Neuron (in vitro differentiated cells): ENCODE measurements at regions not wholly inside any gene's neighbourhood (a gene's known extent, or its start where the extent isn't known, plus 50 kb on each side); places are given as distances from the start of the nearest gene placed in this dataset.

ENCODE experiments used
- H2AFZ ChIP-seq: one replicate; pipeline ENCODE4 v1.6.1; 2013; ENCODE audit warnings: low read depth, mild to moderate bottlenecking, inconsistent platforms, low read length, moderate library complexity
- H3K27me3 ChIP-seq: one replicate; pipeline ENCODE4 v1.6.1; 2013; ENCODE audit warnings: low read length; ENCODE audit not compliant: insufficient read depth
- H3K36me3 ChIP-seq: one replicate; pipeline ENCODE4 v1.6.1; 2013; ENCODE audit warnings: low read length; ENCODE audit not compliant: insufficient read depth
- H3K4me1 ChIP-seq: one replicate; pipeline ENCODE4 v1.6.1; 2013; ENCODE audit warnings: low read length; ENCODE audit not compliant: insufficient read depth
- H3K4me3 ChIP-seq: 2 replicates; pipeline ENCODE4 v1.5.1; 2013; ENCODE audit warnings: mild to moderate bottlenecking, low read length, moderate library complexity
- H3K9me3 ChIP-seq: one replicate; pipeline ENCODE4 v1.6.1; 2013; ENCODE audit warnings: low read length

DNA sequence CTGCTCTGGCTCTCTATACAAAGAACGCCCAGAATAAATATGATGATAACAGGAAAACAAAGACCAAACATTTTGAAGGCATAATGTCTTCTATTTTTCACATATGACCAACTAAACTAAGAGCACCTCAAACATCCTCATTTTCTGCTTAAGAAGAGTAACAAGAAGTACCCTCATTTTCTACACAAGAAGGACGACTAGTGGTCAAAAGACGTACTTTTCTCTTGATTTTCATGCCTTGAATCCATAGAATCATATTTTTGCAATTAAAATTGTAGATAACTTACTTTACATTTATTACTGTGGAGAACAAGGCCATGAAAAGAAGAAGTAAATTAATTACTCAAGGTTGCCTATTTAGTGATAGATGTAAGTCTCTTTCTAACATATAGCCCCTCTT is 358.6 kb downstream of the DUSP6 start:
- Histone ChIP-seq H3K4me3 (no peak overlapping the region), H3K27me3 (no peaks in the 10 kb centered on the region), H2AFZ (no peak overlapping the region), H3K9me3 (no peaks in the 10 kb centered on the region), H3K4me1 (no peaks in the 10 kb centered on the region), H3K36me3 (no peaks in the 10 kb centered on the region)

DNA sequence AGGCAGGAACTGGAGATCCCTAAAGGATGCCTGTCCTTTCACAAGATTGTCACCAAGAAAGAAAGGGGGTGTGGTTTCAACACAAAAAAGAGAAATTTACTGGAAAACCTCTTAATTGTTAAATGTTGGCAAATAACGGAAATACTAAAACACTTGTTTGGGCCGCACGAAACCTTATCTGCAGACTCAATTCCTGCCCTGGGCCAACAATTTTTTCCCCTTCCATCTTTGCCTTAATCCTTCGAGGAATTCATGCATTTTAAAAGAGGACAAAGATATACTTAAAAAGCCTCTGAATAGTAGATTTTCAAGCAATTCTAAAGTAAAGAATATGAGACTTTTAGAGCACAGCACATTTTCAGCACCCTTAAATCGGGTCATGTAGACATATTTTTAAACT is 366.2 kb downstream of the DUSP6 start:
- H2AFZ ChIP-seq, result no peak overlapping the region

GRCh38 chr12:88985631-88986030 is 366.7 kb downstream of the DUSP6 start:
- no peak overlapping the region for H3K4me3 ChIP-seq
- H2AFZ ChIP-seq, result no peak overlapping the region
- H3K4me1 ChIP-seq, result no peaks in the 10 kb centered on the region
- H3K36me3 ChIP-seq, result no peaks in the 10 kb centered on the region
- H3K27me3 ChIP-seq, result no peaks in the 10 kb centered on the region
- H3K9me3 ChIP-seq, result no peaks in the 10 kb centered on the region

More for the DNA sequence above, 366.2 kb downstream of the DUSP6 start:
- no peak overlapping the region for H3K4me3 ChIP-seq
- no peaks in the 10 kb centered on the region for H3K4me1 ChIP-seq
- H3K36me3 ChIP-seq, result no peaks in the 10 kb centered on the region
- no peaks in the 10 kb centered on the region for H3K9me3 ChIP-seq
- H3K27me3 ChIP-seq, result no peaks in the 10 kb centered on the region

- H3K27me3 ChIP-seq, result no peaks in the 10 kb centered on the region
- no peaks in the 10 kb centered on the region for H3K9me3 ChIP-seq
- H3K4me3 ChIP-seq, result no peak overlapping the region
- H3K36me3 ChIP-seq, result no peaks in the 10 kb centered on the region
- no peaks in the 10 kb centered on the region for H3K4me1 ChIP-seq
- H2AFZ ChIP-seq, result no peak overlapping the region
Measured at GRCh38 chr12:88985011-88985410, 367.3 kb downstream of the DUSP6 start.

DNA sequence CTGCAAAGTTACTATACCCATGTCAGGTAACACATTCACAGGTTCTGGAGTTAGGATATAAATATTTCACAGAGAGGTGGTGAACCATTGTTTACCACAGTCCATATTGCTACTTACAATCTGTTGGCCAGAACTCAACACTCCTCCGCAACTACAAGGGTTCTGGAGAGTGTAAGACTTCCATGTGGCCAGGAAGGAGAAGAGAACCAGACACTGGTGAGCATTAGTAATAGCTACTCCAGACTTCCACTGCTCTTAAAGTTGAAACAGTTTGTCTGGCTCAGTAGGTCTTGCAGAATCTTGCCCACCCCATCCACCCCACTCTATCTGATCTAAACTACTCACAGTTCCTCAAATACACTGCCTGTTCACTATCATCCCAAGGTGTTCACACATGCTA is 369.6 kb downstream of the DUSP6 start:
- Histone ChIP-seq H3K9me3 (no peaks in the 10 kb centered on the region), H3K4me1 (no peaks in the 10 kb centered on the region), H2AFZ (no peak overlapping the region), H3K36me3 (no peaks in the 10 kb centered on the region), H3K27me3 (no peaks in the 10 kb centered on the region), H3K4me3 (no peak overlapping the region)

GRCh38 chr12:88977115-88977514 is 375.2 kb downstream of the DUSP6 start:
- H3K4me1 ChIP-seq, result no peaks in the 10 kb centered on the region
- H3K4me3 ChIP-seq, result no peak overlapping the region
- no peaks in the 10 kb centered on the region for H3K27me3 ChIP-seq
- H3K9me3 ChIP-seq, result no peaks in the 10 kb centered on the region
- no peak overlapping the region for H2AFZ ChIP-seq
- no peaks in the 10 kb centered on the region for H3K36me3 ChIP-seq

- H3K27me3 ChIP-seq, result no peaks in the 10 kb centered on the region
- no peaks in the 10 kb centered on the region for H3K9me3 ChIP-seq
- no peaks in the 10 kb centered on the region for H3K4me1 ChIP-seq
- H3K4me3 ChIP-seq, result no peak overlapping the region
- no peaks in the 10 kb centered on the region for H3K36me3 ChIP-seq
- no peak overlapping the region for H2AFZ ChIP-seq
Measured at GRCh38 chr12:88973998-88974397, 378.3 kb downstream of the DUSP6 start.

DNA sequence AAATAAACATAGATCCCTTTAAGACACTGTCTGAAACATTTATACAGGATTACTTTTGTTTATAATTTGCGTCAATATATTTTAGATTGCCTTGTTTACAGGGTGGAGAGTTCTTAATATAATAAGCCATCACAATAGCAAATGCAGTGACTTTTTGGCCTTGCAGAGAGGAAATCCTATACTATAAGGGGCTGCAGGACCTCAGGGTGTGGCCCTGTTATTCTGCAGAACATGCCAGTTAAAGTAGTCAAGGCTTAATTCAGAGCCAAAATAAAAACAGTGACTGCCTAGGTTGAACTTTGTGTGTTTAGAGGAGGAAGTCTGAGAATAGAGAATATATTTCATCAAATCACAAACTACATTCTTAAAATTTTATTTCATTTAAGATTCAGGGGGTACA is 381.6 kb downstream of the DUSP6 start:
- Histone ChIP-seq H3K4me3 (no peak overlapping the region), H3K4me1 (no peaks in the 10 kb centered on the region), H3K9me3 (no peaks in the 10 kb centered on the region), H3K36me3 (no peaks in the 10 kb centered on the region), H3K27me3 (no peaks in the 10 kb centered on the region), H2AFZ (no peak overlapping the region)

GRCh38 chr12:88969127-88969526 is 383.2 kb downstream of the DUSP6 start:
- Histone ChIP-seq H3K4me3 (no peak overlapping the region), H3K36me3 (no peaks in the 10 kb centered on the region), H3K27me3 (no peaks in the 10 kb centered on the region), H3K9me3 (no peaks in the 10 kb centered on the region), H2AFZ (no peak overlapping the region), H3K4me1 (no peaks in the 10 kb centered on the region)

GRCh38 chr12:88960213-88960878 is 380.1 kb upstream of the KITLG start:
- Histone ChIP-seq H2AFZ (no peak overlapping the region), H3K27me3 (no peaks in the 10 kb centered on the region), H3K4me3 (no peak overlapping the region), H3K4me1 (peaks cover 14% of the 10 kb centered on the region), H3K9me3 (no peaks in the 10 kb centered on the region), H3K36me3 (no peaks in the 10 kb centered on the region)

GRCh38 chr12:88958946-88959345 is 378.7 kb upstream of the KITLG start:
- Histone ChIP-seq H2AFZ (no peak overlapping the region), H3K4me1 (peaks cover 14% of the 10 kb centered on the region)

GRCh38 chr12:88958153-88958552 is 377.9 kb upstream of the KITLG start:
- Histone ChIP-seq H3K36me3 (no peaks in the 10 kb centered on the region), H3K9me3 (no peaks in the 10 kb centered on the region), H3K27me3 (no peaks in the 10 kb centered on the region), H3K4me3 (no peak overlapping the region), H2AFZ (no peak overlapping the region), H3K4me1 (peaks cover 14% of the 10 kb centered on the region)

More at GRCh38 chr12:88958946-88959345, 378.7 kb upstream of the KITLG start:
- H3K4me3 ChIP-seq, result no peak overlapping the region
- H3K27me3 ChIP-seq, result no peaks in the 10 kb centered on the region
- H3K9me3 ChIP-seq, result no peaks in the 10 kb centered on the region
- H3K36me3 ChIP-seq, result no peaks in the 10 kb centered on the region

- H3K4me3 ChIP-seq, result no peak overlapping the region
- H3K27me3 ChIP-seq, result no peaks in the 10 kb centered on the region
- no peaks in the 10 kb centered on the region for H3K36me3 ChIP-seq
- no peaks in the 10 kb centered on the region for H3K9me3 ChIP-seq
- H2AFZ ChIP-seq, result no peak overlapping the region
- peaks cover 14% of the 10 kb centered on the region for H3K4me1 ChIP-seq
Measured at GRCh38 chr12:88957358-88957757, 377.1 kb upstream of the KITLG start.

DNA sequence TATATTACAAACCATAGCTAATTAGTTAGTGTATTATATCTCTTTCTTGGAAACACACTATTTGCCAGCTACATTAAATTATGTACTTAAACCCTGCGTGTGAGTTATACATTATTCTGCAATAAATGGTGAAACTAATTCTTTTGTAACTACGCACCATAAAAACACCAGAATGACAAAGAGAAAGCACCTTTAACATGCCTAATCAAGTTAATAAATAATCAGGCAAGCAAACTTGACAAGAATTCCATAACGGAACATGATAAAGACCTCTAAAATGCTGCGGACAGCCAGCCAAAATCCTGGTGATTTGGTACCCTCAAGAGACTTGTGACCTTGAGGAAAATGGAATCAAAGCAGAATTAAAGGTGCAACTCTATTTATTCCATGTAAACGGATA is 375.3 kb upstream of the KITLG start:
- Histone ChIP-seq H3K4me3 (no peak overlapping the region), H3K36me3 (no peaks in the 10 kb centered on the region), H2AFZ (no peak overlapping the region), H3K4me1 (peaks cover 18% of the 10 kb centered on the region), H3K9me3 (no peaks in the 10 kb centered on the region), H3K27me3 (no peaks in the 10 kb centered on the region)
